ENCODE measurements at regions not wholly inside any gene's neighbourhood (a gene's known extent, or its start where the extent isn't known, plus 50 kb on each side); places are given as distances from the start of the nearest gene placed in this dataset.
"Not testable (repeated sequence)": the region's sequence is repeated elsewhere in the genome, so short reads cannot be mapped to it uniquely, and the experiment has no call there.

DNA sequence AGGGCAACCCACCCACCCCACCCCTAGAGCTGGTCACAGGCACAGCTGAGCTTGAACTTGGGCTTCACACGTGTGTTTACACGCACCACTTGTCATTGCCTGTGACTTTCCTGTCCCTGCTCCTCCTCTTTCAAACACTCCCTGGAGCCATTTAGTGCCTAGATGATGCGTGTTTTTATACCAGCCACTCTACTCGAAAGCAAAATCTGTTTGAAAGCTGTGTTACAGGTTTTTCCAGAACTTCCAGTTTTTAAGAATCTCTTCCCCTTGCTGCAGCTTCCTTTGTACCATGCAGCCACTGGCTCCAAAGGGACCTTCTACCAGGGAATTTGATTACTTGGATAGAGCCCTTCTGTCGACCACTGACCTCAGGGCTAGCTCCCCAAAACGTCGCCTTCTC, 78.8 kb upstream of the SPRY4 start:
- Mint-ChIP-seq H3K4me3 (no peak overlapping the region), H3K27me3 (ENCODE audit: low read depth) (no peaks in the 10 kb centered on the region), H3K9me3 (peaks cover 2% of the 10 kb centered on the region), H3K4me1 (peaks cover 29% of the 10 kb centered on the region), H3K27ac (peak overlapping the region; percentile 67 to 75 (median 72)), H3K36me3 (ENCODE audit: low read depth) (peaks cover 3% of the 10 kb centered on the region)
- TF ChIP-seq, protein P1, sequence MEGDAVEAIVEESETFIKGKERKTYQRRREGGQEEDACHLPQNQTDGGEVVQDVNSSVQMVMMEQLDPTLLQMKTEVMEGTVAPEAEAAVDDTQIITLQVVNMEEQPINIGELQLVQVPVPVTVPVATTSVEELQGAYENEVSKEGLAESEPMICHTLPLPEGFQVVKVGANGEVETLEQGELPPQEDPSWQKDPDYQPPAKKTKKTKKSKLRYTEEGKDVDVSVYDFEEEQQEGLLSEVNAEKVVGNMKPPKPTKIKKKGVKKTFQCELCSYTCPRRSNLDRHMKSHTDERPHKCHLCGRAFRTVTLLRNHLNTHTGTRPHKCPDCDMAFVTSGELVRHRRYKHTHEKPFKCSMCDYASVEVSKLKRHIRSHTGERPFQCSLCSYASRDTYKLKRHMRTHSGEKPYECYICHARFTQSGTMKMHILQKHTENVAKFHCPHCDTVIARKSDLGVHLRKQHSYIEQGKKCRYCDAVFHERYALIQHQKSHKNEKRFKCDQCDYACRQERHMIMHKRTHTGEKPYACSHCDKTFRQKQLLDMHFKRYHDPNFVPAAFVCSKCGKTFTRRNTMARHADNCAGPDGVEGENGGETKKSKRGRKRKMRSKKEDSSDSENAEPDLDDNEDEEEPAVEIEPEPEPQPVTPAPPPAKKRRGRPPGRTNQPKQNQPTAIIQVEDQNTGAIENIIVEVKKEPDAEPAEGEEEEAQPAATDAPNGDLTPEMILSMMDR (IDR thresholded peaks at IDR 0.05; ENCODE audit: unreplicated experiment in 3 of 3) = no peak

DNA sequence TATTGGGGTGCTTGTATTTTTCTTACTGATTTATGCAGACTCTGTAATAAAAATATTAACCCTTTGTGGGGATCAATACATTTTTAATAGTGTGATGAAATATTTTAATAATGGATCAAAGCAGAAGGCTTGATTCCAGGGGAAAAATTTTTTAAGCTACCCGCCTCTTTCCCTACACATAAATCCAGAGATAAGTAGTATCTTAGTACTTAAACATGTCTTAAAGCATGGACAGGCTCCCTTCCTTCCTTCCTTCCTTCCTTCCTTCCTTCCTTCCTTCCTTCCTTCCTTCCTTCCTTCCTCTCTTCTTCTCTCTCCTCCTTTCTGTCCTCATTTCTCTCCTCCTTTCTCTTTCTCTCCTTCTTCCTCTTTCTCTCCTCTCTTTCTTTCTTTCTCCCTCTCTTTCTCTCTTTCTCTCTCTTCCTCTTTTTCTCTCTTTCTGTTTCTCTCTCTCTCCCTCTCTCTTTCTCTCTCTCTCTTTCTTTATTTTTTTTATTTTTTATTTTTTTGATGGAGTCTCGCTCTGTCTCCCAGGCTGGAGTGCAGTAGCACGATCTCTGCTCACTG, 78.0 kb upstream of the SPRY4 start:
- Mint-ChIP-seq H3K9me3 (peaks cover 4% of the 10 kb centered on the region), H3K27ac (no peak overlapping the region), H3K27me3 (ENCODE audit: low read depth) (no peaks in the 10 kb centered on the region), H3K4me1 (peaks cover 30% of the 10 kb centered on the region), H3K4me3 (no peak overlapping the region), H3K36me3 (ENCODE audit: low read depth) (peaks cover 3% of the 10 kb centered on the region)
- TF ChIP-seq, protein P1 (IDR thresholded peaks at IDR 0.05; ENCODE audit: unreplicated experiment in 3 of 3) = no peak

DNA sequence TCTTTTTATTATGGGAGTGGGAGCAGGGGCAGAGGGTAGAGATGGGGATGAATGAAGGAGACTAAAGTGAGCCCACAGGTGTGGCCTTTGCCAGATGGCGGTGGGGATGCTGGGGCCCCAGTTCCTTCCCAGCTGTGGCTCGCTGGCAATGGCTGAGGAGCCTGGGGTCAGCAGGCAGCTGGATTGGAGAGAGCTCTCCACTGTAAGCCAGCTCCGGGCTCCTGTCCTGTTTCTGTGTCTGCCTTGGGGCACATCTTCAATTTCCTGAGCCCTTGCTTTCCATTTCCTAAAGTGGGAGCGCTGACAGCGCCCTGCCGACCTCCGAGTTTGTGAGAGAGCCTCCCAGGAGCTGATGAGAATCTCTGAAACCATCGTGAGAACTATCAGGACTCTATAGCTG, 75.6 kb upstream of the SPRY4 start:
- no peaks in the 10 kb centered on the region for H3K27me3 Mint-ChIP-seq (ENCODE audit: low read depth)
- peaks cover 23% of the 10 kb centered on the region for H3K36me3 Mint-ChIP-seq (ENCODE audit: low read depth)
- no peak overlapping the region for H3K4me3 Mint-ChIP-seq
- peak overlapping the region in 1 of 3 experiments; percentile 42 for H3K27ac Mint-ChIP-seq
- TF ChIP-seq, protein P1 (IDR thresholded peaks at IDR 0.05; ENCODE audit: unreplicated experiment in 3 of 3) = no peak
- H3K9me3 Mint-ChIP-seq = peaks cover 24% of the 10 kb centered on the region
- peaks cover 39% of the 10 kb centered on the region for H3K4me1 Mint-ChIP-seq

DNA sequence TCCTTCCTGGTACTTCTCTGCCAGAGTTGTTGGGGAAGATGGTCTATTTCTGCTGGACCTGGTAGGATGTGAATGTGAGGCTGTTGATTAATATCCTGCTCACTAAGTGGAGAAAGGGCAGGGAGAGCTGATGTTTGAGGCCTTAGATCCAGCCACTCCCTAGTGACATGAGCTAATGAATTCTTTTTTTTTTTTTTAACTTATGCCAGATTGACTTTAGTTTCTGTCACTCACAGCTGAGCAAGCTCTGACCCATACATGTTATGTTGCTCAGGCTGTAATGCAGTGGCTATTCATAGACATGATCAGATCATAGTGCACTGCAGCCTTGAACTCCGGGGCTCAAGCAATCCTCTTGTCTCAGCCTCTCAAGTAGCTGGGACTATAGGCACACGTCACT, 75.1 kb upstream of the SPRY4 start:
- peaks cover 39% of the 10 kb centered on the region for H3K4me1 Mint-ChIP-seq
- peaks cover 29% of the 10 kb centered on the region for H3K9me3 Mint-ChIP-seq
- TF ChIP-seq, protein P1 (IDR thresholded peaks at IDR 0.05; ENCODE audit: unreplicated experiment in 3 of 3) = no peak
- H3K4me3 Mint-ChIP-seq = no peak overlapping the region
- H3K36me3 Mint-ChIP-seq (ENCODE audit: low read depth) = peaks cover 28% of the 10 kb centered on the region
- no peaks in the 10 kb centered on the region for H3K27me3 Mint-ChIP-seq (ENCODE audit: low read depth)
- H3K27ac Mint-ChIP-seq = peak overlapping the region in 2 of 3 experiments; percentile 12 to 42

DNA sequence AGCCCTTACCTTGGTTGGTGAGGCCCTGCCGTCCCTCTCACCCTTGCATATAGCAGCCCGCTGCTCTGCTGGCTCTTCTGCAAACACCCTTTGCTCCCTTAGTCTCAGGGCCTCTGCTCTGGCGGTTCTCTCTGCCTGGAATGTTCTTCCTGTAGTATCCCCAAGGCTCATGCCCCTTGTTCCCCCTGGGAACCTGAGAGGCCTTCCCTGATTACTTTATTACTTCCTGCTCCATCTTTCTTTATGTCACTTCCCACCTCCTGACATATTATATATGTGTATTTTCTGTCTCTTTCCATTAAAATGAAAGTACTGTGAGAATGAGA, 73.9 kb upstream of the SPRY4 start:
- H3K36me3 Mint-ChIP-seq (ENCODE audit: low read depth) = peaks cover 28% of the 10 kb centered on the region
- TF ChIP-seq, protein P1 (IDR thresholded peaks at IDR 0.05; ENCODE audit: unreplicated experiment in 3 of 3) = no peak
- peaks cover 29% of the 10 kb centered on the region for H3K9me3 Mint-ChIP-seq
- H3K4me3 Mint-ChIP-seq = no peak overlapping the region
- no peaks in the 10 kb centered on the region for H3K27me3 Mint-ChIP-seq (ENCODE audit: low read depth)
- peaks cover 28% of the 10 kb centered on the region for H3K4me1 Mint-ChIP-seq
- peak overlapping the region; percentile 5 to 60 (median 27) for H3K27ac Mint-ChIP-seq

DNA sequence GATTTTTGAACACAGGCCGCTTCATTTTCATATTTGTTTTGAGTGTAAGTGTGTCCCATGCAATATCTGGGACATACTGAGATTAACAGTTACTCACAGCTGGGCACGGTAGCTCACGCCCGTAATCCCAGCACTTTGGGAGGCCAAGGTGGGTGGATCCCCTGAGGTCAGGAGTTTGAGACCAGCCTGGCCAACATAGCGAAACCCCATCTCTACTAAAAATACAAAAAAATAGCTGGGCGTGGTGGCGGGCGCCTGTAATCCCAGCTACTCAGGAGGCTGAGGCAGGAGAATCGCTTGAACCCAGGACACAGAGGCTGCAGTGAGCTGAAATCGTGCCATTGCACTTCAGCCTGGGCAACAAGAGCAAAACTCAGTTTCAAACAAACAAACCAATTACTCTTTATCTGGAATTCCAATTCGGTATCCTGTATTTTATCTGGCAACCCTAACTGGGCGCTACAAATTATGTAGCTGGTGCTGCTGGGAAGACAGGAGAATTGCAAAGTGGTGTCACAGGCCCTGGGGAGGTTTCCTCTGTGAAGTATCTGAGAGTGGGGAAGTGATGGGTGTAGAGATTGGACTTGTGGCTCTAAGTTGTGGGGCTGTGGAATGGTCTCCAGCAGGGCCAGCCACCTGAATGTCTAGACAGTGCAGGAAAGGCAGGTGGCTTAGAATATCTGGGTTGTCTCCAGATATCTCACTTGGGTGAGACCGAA, 73.3 kb upstream of the SPRY4 start:
- H3K27me3 Mint-ChIP-seq (ENCODE audit: low read depth); H3K4me3 Mint-ChIP-seq: not testable (repeated sequence)
- peak overlapping the region in 2 of 3 experiments; percentile 27 to 60 for H3K27ac Mint-ChIP-seq
- peaks cover 30% of the 10 kb centered on the region for H3K36me3 Mint-ChIP-seq (ENCODE audit: low read depth)
- H3K9me3 Mint-ChIP-seq = peaks cover 30% of the 10 kb centered on the region
- peaks cover 27% of the 10 kb centered on the region for H3K4me1 Mint-ChIP-seq

Data from nephron (organoid).